HL-60 (cell line): ENCODE measurements at regions not wholly inside any gene's neighbourhood (a gene's known extent, or its start where the extent isn't known, plus 50 kb on each side); places are given as distances from the start of the nearest gene placed in this dataset.

Experiments used
- DNase-seq, 2 experiments: peaks; one replicate each; pipeline ENCODE4 v3.0.0-alpha.2; 2010 to 2020; ENCODE audit warnings: low read depth in 1 of 2, low spot score in 1 of 2
- H3K27ac ChIP-seq: fragments of 250-450 bp; sonication (Bioruptor Pico); replicated peaks from 2 replicates; pipeline ENCODE4 v1.5.1; 2020; ENCODE audit warnings: mild to moderate bottlenecking, moderate library complexity
- H3K27me3 ChIP-seq: fragments of 250-450 bp; sonication (Bioruptor Pico); 2 replicates; pipeline ENCODE4 v1.5.1; 2021; ENCODE audit warnings: mild to moderate bottlenecking, moderate library complexity; ENCODE audit not compliant: insufficient read depth, poor library complexity, severe bottlenecking
- H3K4me3 ChIP-seq: replicated peaks from 2 replicates; pipeline ENCODE4 v1.5.1; 2011; ENCODE audit warnings: mild to moderate bottlenecking, control low read depth, low read length; ENCODE audit not compliant: insufficient read depth
- GABPA ChIP-seq: IDR thresholded peaks from 2 replicates; pipeline ENCODE4 v1.6.1; 2012; ENCODE audit warnings: low read depth
- POLR2AphosphoS5 ChIP-seq: IDR thresholded peaks from 2 replicates; pipeline ENCODE4 v1.6.1; 2012; ENCODE audit warnings: low read depth
- SPI1 ChIP-seq: IDR thresholded peaks from 2 replicates; pipeline ENCODE4 v1.6.1; 2012; ENCODE audit warnings: low read depth, mild to moderate bottlenecking, borderline replicate concordance
- TF ChIP-seq, protein P1 (sequence below): IDR thresholded peaks from one replicate; pipeline ENCODE4 v1.5.1; 2011; ENCODE audit warnings: low read length, control low read depth, inconsistent platforms; ENCODE audit not compliant: insufficient read depth
- TF ChIP-seq, protein P2 (sequence below): IDR thresholded peaks from 2 replicates; pipeline ENCODE4 v1.6.1; 2012; ENCODE audit warnings: low read depth; ENCODE audit not compliant: insufficient replicate concordance

DNA sequence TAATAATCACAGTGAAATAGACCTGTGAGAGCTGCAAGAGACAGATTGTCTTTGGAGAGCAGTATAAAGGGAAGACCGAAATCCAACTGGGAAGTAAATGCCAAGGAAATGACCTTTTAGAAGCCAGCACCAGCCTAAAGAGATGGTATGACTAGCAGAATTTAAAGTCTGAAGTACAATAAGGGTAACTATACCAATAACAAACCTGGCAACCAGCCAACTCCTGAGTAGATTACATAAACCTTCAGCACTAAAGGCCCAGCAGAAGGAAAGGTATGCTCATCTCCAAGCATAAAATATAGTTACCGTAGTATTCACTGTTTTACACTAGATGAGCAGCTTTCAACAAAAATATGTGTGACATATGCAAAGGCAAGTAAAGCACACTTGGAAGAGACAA, 155.1 kb upstream of the SATB1 start:
- no peak for TF ChIP-seq GABPA
- TF ChIP-seq, protein P1, sequence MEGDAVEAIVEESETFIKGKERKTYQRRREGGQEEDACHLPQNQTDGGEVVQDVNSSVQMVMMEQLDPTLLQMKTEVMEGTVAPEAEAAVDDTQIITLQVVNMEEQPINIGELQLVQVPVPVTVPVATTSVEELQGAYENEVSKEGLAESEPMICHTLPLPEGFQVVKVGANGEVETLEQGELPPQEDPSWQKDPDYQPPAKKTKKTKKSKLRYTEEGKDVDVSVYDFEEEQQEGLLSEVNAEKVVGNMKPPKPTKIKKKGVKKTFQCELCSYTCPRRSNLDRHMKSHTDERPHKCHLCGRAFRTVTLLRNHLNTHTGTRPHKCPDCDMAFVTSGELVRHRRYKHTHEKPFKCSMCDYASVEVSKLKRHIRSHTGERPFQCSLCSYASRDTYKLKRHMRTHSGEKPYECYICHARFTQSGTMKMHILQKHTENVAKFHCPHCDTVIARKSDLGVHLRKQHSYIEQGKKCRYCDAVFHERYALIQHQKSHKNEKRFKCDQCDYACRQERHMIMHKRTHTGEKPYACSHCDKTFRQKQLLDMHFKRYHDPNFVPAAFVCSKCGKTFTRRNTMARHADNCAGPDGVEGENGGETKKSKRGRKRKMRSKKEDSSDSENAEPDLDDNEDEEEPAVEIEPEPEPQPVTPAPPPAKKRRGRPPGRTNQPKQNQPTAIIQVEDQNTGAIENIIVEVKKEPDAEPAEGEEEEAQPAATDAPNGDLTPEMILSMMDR: no peak
- TF ChIP-seq POLR2AphosphoS5: no peak
- TF ChIP-seq SPI1: no peak
- TF ChIP-seq, protein P2, sequence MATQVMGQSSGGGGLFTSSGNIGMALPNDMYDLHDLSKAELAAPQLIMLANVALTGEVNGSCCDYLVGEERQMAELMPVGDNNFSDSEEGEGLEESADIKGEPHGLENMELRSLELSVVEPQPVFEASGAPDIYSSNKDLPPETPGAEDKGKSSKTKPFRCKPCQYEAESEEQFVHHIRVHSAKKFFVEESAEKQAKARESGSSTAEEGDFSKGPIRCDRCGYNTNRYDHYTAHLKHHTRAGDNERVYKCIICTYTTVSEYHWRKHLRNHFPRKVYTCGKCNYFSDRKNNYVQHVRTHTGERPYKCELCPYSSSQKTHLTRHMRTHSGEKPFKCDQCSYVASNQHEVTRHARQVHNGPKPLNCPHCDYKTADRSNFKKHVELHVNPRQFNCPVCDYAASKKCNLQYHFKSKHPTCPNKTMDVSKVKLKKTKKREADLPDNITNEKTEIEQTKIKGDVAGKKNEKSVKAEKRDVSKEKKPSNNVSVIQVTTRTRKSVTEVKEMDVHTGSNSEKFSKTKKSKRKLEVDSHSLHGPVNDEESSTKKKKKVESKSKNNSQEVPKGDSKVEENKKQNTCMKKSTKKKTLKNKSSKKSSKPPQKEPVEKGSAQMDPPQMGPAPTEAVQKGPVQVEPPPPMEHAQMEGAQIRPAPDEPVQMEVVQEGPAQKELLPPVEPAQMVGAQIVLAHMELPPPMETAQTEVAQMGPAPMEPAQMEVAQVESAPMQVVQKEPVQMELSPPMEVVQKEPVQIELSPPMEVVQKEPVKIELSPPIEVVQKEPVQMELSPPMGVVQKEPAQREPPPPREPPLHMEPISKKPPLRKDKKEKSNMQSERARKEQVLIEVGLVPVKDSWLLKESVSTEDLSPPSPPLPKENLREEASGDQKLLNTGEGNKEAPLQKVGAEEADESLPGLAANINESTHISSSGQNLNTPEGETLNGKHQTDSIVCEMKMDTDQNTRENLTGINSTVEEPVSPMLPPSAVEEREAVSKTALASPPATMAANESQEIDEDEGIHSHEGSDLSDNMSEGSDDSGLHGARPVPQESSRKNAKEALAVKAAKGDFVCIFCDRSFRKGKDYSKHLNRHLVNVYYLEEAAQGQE: no peak
- no peak overlapping the region for H3K4me3 ChIP-seq
- peak in 1 of 2 experiments; percentile 40 for DNase-seq
- no peaks in the 10 kb centered on the region for H3K27me3 ChIP-seq
- peak overlapping the region; percentile 49 for H3K27ac ChIP-seq

DNA sequence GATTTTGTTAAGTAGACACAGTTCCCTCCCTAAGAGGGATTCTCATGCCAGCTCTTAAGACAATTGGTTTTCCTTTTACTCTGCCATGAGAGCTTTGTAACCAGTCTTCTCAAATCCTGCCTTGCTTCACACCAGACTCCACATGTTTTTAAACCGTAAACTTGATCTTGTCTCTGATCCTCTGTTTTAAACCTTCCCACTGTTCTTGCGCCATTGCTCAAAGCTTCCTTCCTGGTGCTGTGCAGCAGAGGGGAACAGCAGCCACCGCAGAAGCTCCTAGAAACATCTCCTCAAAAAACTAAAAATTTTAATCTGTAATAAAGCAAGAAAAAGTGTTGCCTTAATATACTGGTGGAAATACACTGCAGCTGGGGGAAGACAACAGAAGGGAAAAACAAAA, 154.5 kb upstream of the SATB1 start:
- H3K27me3 ChIP-seq: no peaks in the 10 kb centered on the region
- 0 out of 2 replicates have a peak, but pooled peaks have one; percentile 13 for TF ChIP-seq GABPA
- TF ChIP-seq POLR2AphosphoS5: no peak
- TF ChIP-seq SPI1: peak; percentile 10; the same call in 1 of the 2 replicates
- H3K4me3 ChIP-seq: no peak overlapping the region
- DNase-seq: peak; percentile 4 to 75
- peak overlapping the region; percentile 49 for H3K27ac ChIP-seq

DNA sequence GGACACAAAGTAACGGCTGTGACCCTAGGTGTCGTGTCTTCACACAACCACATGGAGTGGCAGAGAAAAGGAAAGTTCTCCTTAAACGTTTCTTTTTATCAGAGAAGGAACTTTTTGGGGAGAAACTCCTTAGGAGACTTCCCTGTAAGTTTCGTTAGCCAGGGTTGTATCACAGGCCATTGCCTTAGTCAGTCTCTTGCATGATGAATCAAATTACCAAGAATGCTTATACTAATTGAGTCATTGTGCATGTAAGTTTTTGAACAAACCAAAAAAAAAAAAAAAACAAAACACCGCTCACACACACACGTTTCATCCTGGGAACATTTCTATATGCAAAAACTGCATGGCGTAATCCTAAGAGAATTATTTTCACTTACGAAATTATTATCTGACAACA, 150.4 kb upstream of the SATB1 start:
- DNase-seq: no peak
- Histone ChIP-seq H3K4me3 (no peak overlapping the region), H3K27me3 (no peaks in the 10 kb centered on the region), H3K27ac (no peak overlapping the region)
- TF ChIP-seq, protein P2: no peak
- TF ChIP-seq SPI1 (no peak), GABPA (no peak), POLR2AphosphoS5 (no peak)
- TF ChIP-seq, protein P1: no peak

DNA sequence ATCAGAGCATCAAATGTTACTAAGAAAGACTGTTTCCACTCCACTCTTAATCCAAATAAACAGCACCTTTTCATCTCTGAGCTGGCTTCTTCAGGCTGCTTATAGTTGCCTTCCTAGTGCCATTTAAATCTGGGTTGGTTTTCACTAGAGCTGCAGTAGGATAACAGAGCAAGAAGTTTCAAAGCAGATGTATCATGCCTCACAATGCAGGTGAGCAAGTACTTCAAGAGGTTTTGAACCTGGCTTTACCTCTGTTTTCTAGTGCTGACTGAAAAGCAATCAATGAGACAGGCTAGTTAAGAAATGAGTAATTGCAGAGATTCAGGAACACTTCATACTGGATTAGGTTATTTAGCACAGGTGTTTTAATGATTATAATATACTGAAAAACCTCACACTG, 147.7 kb upstream of the SATB1 start:
- no peak for DNase-seq
- TF ChIP-seq GABPA (no peak), SPI1 (no peak)
- TF ChIP-seq, protein P2: no peak
- Histone ChIP-seq H3K27me3 (no peaks in the 10 kb centered on the region), H3K27ac (no peak overlapping the region), H3K4me3 (no peak overlapping the region)
